IMR-90 (cell line): ENCODE measurements at regions not wholly inside any gene's neighbourhood (a gene's known extent, or its start where the extent isn't known, plus 50 kb on each side); places are given as distances from the start of the nearest gene placed in this dataset.

Experiments used
- ATAC-seq: fragments of 200-7000 bp; cut with Tn5 transposase; 2 replicates; pipeline ENCODE4 v1.9.1; 2020; ENCODE audit warnings: low read depth, mild to moderate bottlenecking, moderate library complexity
- BruUV-seq: library from RNA; stranded (reverse); fragments of 400-500 nt; replicated peaks from 2 replicates; lab custom pipeline; 2021; lab: Mats Ljungman, UMichigan
- CTCF ChIA-PET: fragments of 300-600 bp; formaldehyde crosslinking; extraction: SDS; loops from one replicate; lab custom pipeline; 2021; ENCODE audit warnings: antibody characterized with exemption; lab: Yijun Ruan, JAX
- POLR2A ChIA-PET: fragments of 300-600 bp; sonication (Branson Sonifier 250); formaldehyde crosslinking; loops from one replicate; lab custom pipeline; 2022; ENCODE audit warnings: antibody characterized with exemption; ENCODE audit not compliant: unreplicated experiment; lab: Charles Lee
- DNase-seq: peaks from one replicate; pipeline ENCODE4 v3.0.0; 2013
- H2AFZ ChIP-seq: replicated peaks from 2 replicates; pipeline ENCODE3; 2013; ENCODE audit warnings: low read length, mild to moderate bottlenecking; ENCODE audit not compliant: poor library complexity
- H2AK5ac ChIP-seq: 2 replicates; pipeline ENCODE4 v1.6.1; 2013; ENCODE audit warnings: low read depth, low read length, inconsistent platforms
- H2AK9ac ChIP-seq: replicated peaks from 2 replicates; pipeline ENCODE3; 2013; ENCODE audit warnings: mild to moderate bottlenecking, low read depth, low read length, moderate library complexity; ENCODE audit not compliant: poor library complexity
- H2BK120ac ChIP-seq: 2 replicates; pipeline ENCODE4 v1.6.1; 2013; ENCODE audit warnings: low read depth, low read length, inconsistent platforms
- H2BK15ac ChIP-seq: 3 replicates; pipeline ENCODE4 v1.6.1; 2013; ENCODE audit warnings: low read depth, low read length, inconsistent platforms
- H2BK20ac ChIP-seq: 2 replicates; pipeline ENCODE4 v1.6.1; 2013; ENCODE audit warnings: low read depth, mild to moderate bottlenecking, inconsistent platforms, low read length, moderate library complexity
- H2BK5ac ChIP-seq: 2 replicates; pipeline ENCODE4 v1.6.1; 2013; ENCODE audit warnings: mild to moderate bottlenecking, low read depth, low read length, inconsistent platforms; ENCODE audit not compliant: poor library complexity, severe bottlenecking
- H3K14ac ChIP-seq: replicated peaks from 2 replicates; pipeline ENCODE4 v1.6.1; 2013; ENCODE audit warnings: low read depth, low read length, inconsistent platforms
- H3K18ac ChIP-seq: 2 replicates; pipeline ENCODE4 v1.6.1; 2013; ENCODE audit warnings: low read depth, low read length, control low read depth
- H3K23ac ChIP-seq: 2 replicates; pipeline ENCODE4 v1.6.1; 2013; ENCODE audit warnings: low read depth, low read length, inconsistent platforms
- H3K27ac ChIP-seq: 2 replicates; pipeline ENCODE4 v1.5.1; 2013; ENCODE audit warnings: mild to moderate bottlenecking, control low read depth, low read length; ENCODE audit not compliant: insufficient read depth
- H3K27me3 ChIP-seq: 2 replicates; pipeline ENCODE4 v1.6.1; 2013; ENCODE audit warnings: low read length; ENCODE audit not compliant: control insufficient read depth, insufficient read depth
- H3K36me3 ChIP-seq: 2 replicates; pipeline ENCODE4 v1.6.1; 2013; ENCODE audit warnings: low read length, mixed read lengths; ENCODE audit not compliant: control insufficient read depth, insufficient read depth
- H3K4ac ChIP-seq: 2 replicates; pipeline ENCODE4 v1.6.1; 2013; ENCODE audit warnings: low read depth, low read length, inconsistent platforms
- H3K4me1 ChIP-seq: 2 replicates; pipeline ENCODE4 v1.6.1; 2013; ENCODE audit warnings: low read length, mixed read lengths; ENCODE audit not compliant: control insufficient read depth, insufficient read depth
- H3K4me2 ChIP-seq: 2 replicates; pipeline ENCODE4 v1.6.1; 2013; ENCODE audit warnings: low read depth, mild to moderate bottlenecking, control low read depth, low read length, moderate library complexity
- H3K4me3 ChIP-seq: 2 replicates; pipeline ENCODE4 v1.5.1; 2013; ENCODE audit warnings: low read depth, mild to moderate bottlenecking, control low read depth, low read length, moderate library complexity; ENCODE audit not compliant: insufficient read depth
- H3K56ac ChIP-seq: 2 replicates; pipeline ENCODE4 v1.6.1; 2013; ENCODE audit warnings: low read length, inconsistent platforms; ENCODE audit not compliant: insufficient read depth; ENCODE audit errors: extremely low read depth
- H3K79me1 ChIP-seq, 2 experiments: 2 replicates each; pipeline ENCODE4 v1.6.1; 2013; ENCODE audit warnings: low read length in 2 of 2, inconsistent platforms in 1 of 2, low read depth in 1 of 2
- H3K9ac ChIP-seq: 2 replicates; pipeline ENCODE4 v1.6.1; 2013; ENCODE audit warnings: low read depth, low read length, control low read depth
- H3K9me1 ChIP-seq: 2 replicates; pipeline ENCODE4 v1.6.1; 2013; ENCODE audit warnings: low read length, inconsistent platforms; ENCODE audit not compliant: insufficient read depth
- H3K9me3 ChIP-seq: 2 replicates; pipeline ENCODE4 v1.6.1; 2013; ENCODE audit warnings: low read length; ENCODE audit not compliant: control insufficient read depth, insufficient read depth
- H4K20me1 ChIP-seq: 2 replicates; pipeline ENCODE4 v1.6.1; 2013; ENCODE audit warnings: low read length, inconsistent platforms; ENCODE audit not compliant: insufficient read depth
- H4K5ac ChIP-seq: 2 replicates; pipeline ENCODE4 v1.6.1; 2013; ENCODE audit warnings: mild to moderate bottlenecking, low read depth, low read length, control low read depth
- H4K8ac ChIP-seq, 2 experiments: 2 replicates each; pipeline ENCODE4 v1.6.1; 2013; ENCODE audit warnings: low read depth in 2 of 2, low read length in 2 of 2, control low read depth in 1 of 2, inconsistent platforms in 1 of 2
- H4K91ac ChIP-seq: 2 replicates; pipeline ENCODE4 v1.6.1; 2013; ENCODE audit warnings: low read depth, low read length, inconsistent platforms; ENCODE audit not compliant: insufficient read depth
- BHLHE40 ChIP-seq: fragments of 150-350 bp; IDR thresholded peaks from 2 replicates; pipeline ENCODE4 v1.6.1; 2016; ENCODE audit warnings: mild to moderate bottlenecking, low read depth, low read length
- CEBPB ChIP-seq: IDR thresholded peaks from 2 replicates; pipeline ENCODE4 v1.6.1; 2012; ENCODE audit warnings: low read depth, low read length, improper control_type of control experiment
- CHD1 ChIP-seq: IDR thresholded peaks from 2 replicates; pipeline ENCODE4 v1.6.1; 2012; ENCODE audit warnings: low read depth, low read length, improper control_type of control experiment
- FOS ChIP-seq: fragments of 150-350 bp; IDR thresholded peaks from 2 replicates; pipeline ENCODE4 v1.6.1; 2016; ENCODE audit warnings: low read depth, low read length
- MAFK ChIP-seq: IDR thresholded peaks from 2 replicates; pipeline ENCODE4 v1.6.1; 2012; ENCODE audit warnings: low read depth, low read length, improper control_type of control experiment
- MAZ ChIP-seq: IDR thresholded peaks from 2 replicates; pipeline ENCODE4 v1.6.1; 2012; ENCODE audit warnings: low read depth, mild to moderate bottlenecking, low read length, improper control_type of control experiment, moderate library complexity, borderline replicate concordance
- MXI1 ChIP-seq: IDR thresholded peaks from 2 replicates; pipeline ENCODE4 v1.6.1; 2012; ENCODE audit warnings: low read depth, mild to moderate bottlenecking, low read length, moderate library complexity, borderline replicate concordance
- NFE2L2 ChIP-seq: fragments of 150-350 bp; IDR thresholded peaks from 2 replicates; pipeline ENCODE4 v1.6.1; 2016; ENCODE audit warnings: low read depth, mild to moderate bottlenecking, low read length
- POLR2A ChIP-seq: IDR thresholded peaks from 2 replicates; pipeline ENCODE4 v1.6.1; 2012; ENCODE audit warnings: mild to moderate bottlenecking, low read depth, low read length
- RAD21 ChIP-seq: IDR thresholded peaks from 2 replicates; pipeline ENCODE4 v1.6.1; 2012; ENCODE audit warnings: low read length, improper control_type of control experiment
- RCOR1 ChIP-seq: IDR thresholded peaks from 2 replicates; pipeline ENCODE4 v1.6.1; 2012; ENCODE audit warnings: mild to moderate bottlenecking, low read length, improper control_type of control experiment; ENCODE audit not compliant: insufficient replicate concordance
- RFX5 ChIP-seq: IDR thresholded peaks from 2 replicates; pipeline ENCODE4 v1.8.0; 2012; ENCODE audit warnings: low read depth, mild to moderate bottlenecking, low read length, moderate library complexity
- SMC3 ChIP-seq: fragments of 150-350 bp; IDR thresholded peaks from 2 replicates; pipeline ENCODE4 v1.6.1; 2016; ENCODE audit warnings: low read depth, mild to moderate bottlenecking, antibody characterized with exemption, low read length, moderate library complexity
- USF2 ChIP-seq: fragments of 150-350 bp; IDR thresholded peaks from 2 replicates; pipeline ENCODE4 v1.6.1; 2017; ENCODE audit warnings: mild to moderate bottlenecking, antibody characterized with exemption, low read length, low read depth
- WGBS, 2 experiments: methylation state at CpG; one replicate each; pipeline versions ENCODE4 v1.1.5 to v1.1.7; 2013; ENCODE audit warnings: missing lambda C conversion rate in 2 of 2; ENCODE audit not compliant: insufficient read length in 1 of 2; ENCODE audit errors: extremely low coverage in 2 of 2; 5-methylcytosine and 5-hydroxymethylcytosine counted together
- dilution Hi-C: fragments of 300-500 bp; cut with HindIII; formaldehyde crosslinking; loops from one replicate; pipeline ENCODE4 v1.14.3; 2018; ENCODE audit warnings: low sequenced_read_pairs; ENCODE audit not compliant: unreplicated experiment
- in situ Hi-C: fragments of 300-500 bp; cut with MboI; formaldehyde crosslinking; loops from 3 replicates; pipeline ENCODE4 v1.14.3; 2019; ENCODE audit warnings: low sequenced_read_pairs, inconsistent platforms, mixed read lengths
- intact Hi-C: fragments of 100-400 bp; cut with micrococcal nuclease; formaldehyde crosslinking; loops from 2 replicates; pipeline ENCODE4 v1.10.0; 2022
- TF ChIP-seq, protein P1 (sequence below): conservative IDR thresholded peaks from 2 replicates; pipeline ENCODE4 v1.5.1; 2012; ENCODE audit warnings: mild to moderate bottlenecking, low read depth, low read length, improper control_type of control experiment
- TF ChIP-seq, protein P2 (sequence below): fragments of 150-350 bp; IDR thresholded peaks from 2 replicates; pipeline ENCODE4 v1.6.1; 2016; ENCODE audit warnings: low read depth, mild to moderate bottlenecking, low read length, moderate library complexity, borderline replicate concordance

- no peak overlapping the region for H4K8ac ChIP-seq
- ChIA-PET POLR2A (no interaction called here), CTCF (no interaction called here)
- H3K27me3 ChIP-seq, result no peaks in the 10 kb centered on the region
- H3K9me3 ChIP-seq, result no peaks in the 10 kb centered on the region
- BruUV-seq, result no TSS peak
- no peak overlapping the region for H2AK5ac ChIP-seq
- no peak overlapping the region for H3K4me3 ChIP-seq
- intact Hi-C loops, result no loop called here
- no peak overlapping the region for H2BK120ac ChIP-seq
- H4K91ac ChIP-seq, result no peak overlapping the region
- H3K18ac ChIP-seq, result no peak overlapping the region
- no peak overlapping the region for H3K56ac ChIP-seq
- H3K9me1 ChIP-seq, result no peaks in the 10 kb centered on the region
- no peak overlapping the region for H2AFZ ChIP-seq
- no peak overlapping the region for H3K9ac ChIP-seq
- no peak overlapping the region for H2AK9ac ChIP-seq
- no peaks in the 10 kb centered on the region for H3K4me1 ChIP-seq
- no CpG with 5 or more reads among the region's 1 CpG for WGBS, 2 experiments
- in situ Hi-C loops, result no loop called here
- H3K27ac ChIP-seq, result no peak overlapping the region
- ATAC-seq (no peak), DNase-seq (no peak)
- H4K5ac ChIP-seq, result no peak overlapping the region
- no peaks in the 10 kb centered on the region for H3K36me3 ChIP-seq
- TF ChIP-seq RFX5, result no peak
- no peak for TF ChIP-seq BHLHE40
- TF ChIP-seq FOS, result no peak
- TF ChIP-seq POLR2A, result no peak
- TF ChIP-seq MAZ, result no peak
- no peak for TF ChIP-seq CHD1
- TF ChIP-seq USF2, result no peak
- TF ChIP-seq NFE2L2, result no peak
- no peak for TF ChIP-seq SMC3
- TF ChIP-seq, protein P1, sequence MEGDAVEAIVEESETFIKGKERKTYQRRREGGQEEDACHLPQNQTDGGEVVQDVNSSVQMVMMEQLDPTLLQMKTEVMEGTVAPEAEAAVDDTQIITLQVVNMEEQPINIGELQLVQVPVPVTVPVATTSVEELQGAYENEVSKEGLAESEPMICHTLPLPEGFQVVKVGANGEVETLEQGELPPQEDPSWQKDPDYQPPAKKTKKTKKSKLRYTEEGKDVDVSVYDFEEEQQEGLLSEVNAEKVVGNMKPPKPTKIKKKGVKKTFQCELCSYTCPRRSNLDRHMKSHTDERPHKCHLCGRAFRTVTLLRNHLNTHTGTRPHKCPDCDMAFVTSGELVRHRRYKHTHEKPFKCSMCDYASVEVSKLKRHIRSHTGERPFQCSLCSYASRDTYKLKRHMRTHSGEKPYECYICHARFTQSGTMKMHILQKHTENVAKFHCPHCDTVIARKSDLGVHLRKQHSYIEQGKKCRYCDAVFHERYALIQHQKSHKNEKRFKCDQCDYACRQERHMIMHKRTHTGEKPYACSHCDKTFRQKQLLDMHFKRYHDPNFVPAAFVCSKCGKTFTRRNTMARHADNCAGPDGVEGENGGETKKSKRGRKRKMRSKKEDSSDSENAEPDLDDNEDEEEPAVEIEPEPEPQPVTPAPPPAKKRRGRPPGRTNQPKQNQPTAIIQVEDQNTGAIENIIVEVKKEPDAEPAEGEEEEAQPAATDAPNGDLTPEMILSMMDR, result no peak
- TF ChIP-seq MAFK, result no peak
- TF ChIP-seq RCOR1, result no peak
- TF ChIP-seq, protein P2, sequence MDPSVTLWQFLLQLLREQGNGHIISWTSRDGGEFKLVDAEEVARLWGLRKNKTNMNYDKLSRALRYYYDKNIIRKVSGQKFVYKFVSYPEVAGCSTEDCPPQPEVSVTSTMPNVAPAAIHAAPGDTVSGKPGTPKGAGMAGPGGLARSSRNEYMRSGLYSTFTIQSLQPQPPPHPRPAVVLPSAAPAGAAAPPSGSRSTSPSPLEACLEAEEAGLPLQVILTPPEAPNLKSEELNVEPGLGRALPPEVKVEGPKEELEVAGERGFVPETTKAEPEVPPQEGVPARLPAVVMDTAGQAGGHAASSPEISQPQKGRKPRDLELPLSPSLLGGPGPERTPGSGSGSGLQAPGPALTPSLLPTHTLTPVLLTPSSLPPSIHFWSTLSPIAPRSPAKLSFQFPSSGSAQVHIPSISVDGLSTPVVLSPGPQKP, result no peak
- TF ChIP-seq CEBPB, result no peak
- no peak for TF ChIP-seq RAD21
- TF ChIP-seq MXI1, result no peak
- no peak overlapping the region for H3K14ac ChIP-seq
- H3K79me1 ChIP-seq, result no peaks in the 10 kb centered on the region
- no peak overlapping the region for H3K4me2 ChIP-seq
- H2BK15ac ChIP-seq, result no peak overlapping the region
- no peak overlapping the region for H3K4ac ChIP-seq
- H2BK20ac ChIP-seq, result no peak overlapping the region
- no peak overlapping the region for H2BK5ac ChIP-seq
- no peak overlapping the region for H3K23ac ChIP-seq
- H4K20me1 ChIP-seq, result no peaks in the 10 kb centered on the region
- dilution Hi-C loops, result no loop called here
These were observed 1035.4 kb upstream of the ZEB2 start for GRCh38 chr2:145555360-145555759.
